Hepatocyte (in vitro differentiated cells): ENCODE measurements at regions not wholly inside any gene's neighbourhood (a gene's known extent, or its start where the extent isn't known, plus 50 kb on each side); places are given as distances from the start of the nearest gene placed in this dataset.

ENCODE experiments used
- CTCF ChIP-seq: fragments of 200-600 bp; sonication (generic); IDR thresholded peaks from 2 replicates; pipeline ENCODE4 v1.5.1; 2016; ENCODE audit warnings: antibody characterized with exemption, mild to moderate bottlenecking; ENCODE audit not compliant: poor library complexity
- EZH2 ChIP-seq: fragments of 200-600 bp; sonication (generic); IDR thresholded peaks from 2 replicates; pipeline ENCODE4 v1.6.1; 2016; ENCODE audit warnings: antibody characterized with exemption, mild to moderate bottlenecking, borderline replicate concordance
- EZH2phosphoT487 ChIP-seq: fragments of 200-600 bp; sonication (generic); IDR thresholded peaks from one replicate; pipeline ENCODE4 v1.6.1; 2018; ENCODE audit warnings: antibody characterized with exemption, mild to moderate bottlenecking, low read depth, moderate library complexity; ENCODE audit not compliant: unreplicated experiment, severe bottlenecking

GRCh38 chr18:1435487-1435886, 530.8 kb downstream of the ADCYAP1 start:
- TF ChIP-seq CTCF: no peak
- TF ChIP-seq EZH2: no peak
- no peak for TF ChIP-seq EZH2phosphoT487
